ENCODE measurements at regions not wholly inside any gene's neighbourhood (a gene's known extent, or its start where the extent isn't known, plus 50 kb on each side); places are given as distances from the start of the nearest gene placed in this dataset.

GRCh38 chr1:201670517-201670916 is 131.6 kb downstream of the NAV1 start:
- POLR2A ChIA-PET (ENCODE audit: low non-redundant PET), result no interaction called here
- H3K36me3 ChIP-seq (ENCODE audit: insufficient read depth, low read length, poor library complexity, severe bottlenecking), result no peaks in the 10 kb centered on the region
- TF ChIP-seq EZH2 (IDR thresholded peaks at IDR 0.05; ENCODE audit: borderline replicate concordance, low read depth, low read length, poor library complexity, severe bottlenecking) (no peak), CTCF (conservative IDR thresholded peaks at IDR 0.05; ENCODE audit: low read depth, low read length) (no peak)
- H3K9me3 ChIP-seq (ENCODE audit: low read depth, low read length, poor library complexity, severe bottlenecking), result no peaks in the 10 kb centered on the region
- CTCF ChIA-PET, result no interaction called here
- H3K27ac ChIP-seq (ENCODE audit: low read depth, low read length, poor library complexity, severe bottlenecking), result no peak overlapping the region
- intact Hi-C loops (cut with micrococcal nuclease; ENCODE audit: unreplicated experiment), result no loop called here
- no peaks in the 10 kb centered on the region for H3K4me1 ChIP-seq (ENCODE audit: insufficient read depth, low read length, poor library complexity, severe bottlenecking)
- BruUV-seq (replicated peaks), result no TSS peak
- DNase-seq (ENCODE audit: low spot score), result no peak
- no peak overlapping the region for H3K4me3 ChIP-seq (ENCODE audit: low read depth, low read length, poor library complexity, severe bottlenecking)
- H3K27me3 ChIP-seq (replicated peaks; ENCODE audit: insufficient read depth, low read depth, low read length, poor library complexity), result no peaks in the 10 kb centered on the region

GRCh38 chr1:201672685-201673084 is 133.8 kb downstream of the NAV1 start:
- CTCF ChIA-PET, result no interaction called here
- H3K27me3 ChIP-seq (replicated peaks; ENCODE audit: insufficient read depth, low read depth, low read length, poor library complexity), result no peaks in the 10 kb centered on the region
- DNase-seq (ENCODE audit: low spot score), result no peak
- no peaks in the 10 kb centered on the region for H3K9me3 ChIP-seq (ENCODE audit: low read depth, low read length, poor library complexity, severe bottlenecking)
- no TSS peak for BruUV-seq (replicated peaks)
- H3K4me3 ChIP-seq (ENCODE audit: low read depth, low read length, poor library complexity, severe bottlenecking), result no peak overlapping the region
- POLR2A ChIA-PET (ENCODE audit: low non-redundant PET), result no interaction called here
- peaks cover 14% of the 10 kb centered on the region for H3K4me1 ChIP-seq (ENCODE audit: insufficient read depth, low read length, poor library complexity, severe bottlenecking)
- intact Hi-C loops (cut with micrococcal nuclease; ENCODE audit: unreplicated experiment), result no loop called here
- no peak for TF ChIP-seq EZH2 (IDR thresholded peaks at IDR 0.05; ENCODE audit: borderline replicate concordance, low read depth, low read length, poor library complexity, severe bottlenecking)
- TF ChIP-seq CTCF (conservative IDR thresholded peaks at IDR 0.05; ENCODE audit: low read depth, low read length), result no peak
- H3K36me3 ChIP-seq (ENCODE audit: insufficient read depth, low read length, poor library complexity, severe bottlenecking), result no peaks in the 10 kb centered on the region
- H3K27ac ChIP-seq (ENCODE audit: low read depth, low read length, poor library complexity, severe bottlenecking), result no peak overlapping the region

GRCh38 chr1:201673093-201673492 is 134.2 kb downstream of the NAV1 start:
- no TSS peak for BruUV-seq (replicated peaks)
- no peak overlapping the region for H3K4me3 ChIP-seq (ENCODE audit: low read depth, low read length, poor library complexity, severe bottlenecking)

More at GRCh38 chr1:201673093-201673492, 134.2 kb downstream of the NAV1 start:
- DNase-seq (ENCODE audit: low spot score), result no peak
- Histone ChIP-seq H3K9me3 (ENCODE audit: low read depth, low read length, poor library complexity, severe bottlenecking) (no peaks in the 10 kb centered on the region), H3K27me3 (replicated peaks; ENCODE audit: insufficient read depth, low read depth, low read length, poor library complexity) (no peaks in the 10 kb centered on the region), H3K4me1 (ENCODE audit: insufficient read depth, low read length, poor library complexity, severe bottlenecking) (peaks cover 14% of the 10 kb centered on the region), H3K27ac (ENCODE audit: low read depth, low read length, poor library complexity, severe bottlenecking) (no peak overlapping the region), H3K36me3 (ENCODE audit: insufficient read depth, low read length, poor library complexity, severe bottlenecking) (no peaks in the 10 kb centered on the region)
- TF ChIP-seq EZH2 (IDR thresholded peaks at IDR 0.05; ENCODE audit: borderline replicate concordance, low read depth, low read length, poor library complexity, severe bottlenecking), result no peak
- TF ChIP-seq CTCF (conservative IDR thresholded peaks at IDR 0.05; ENCODE audit: low read depth, low read length), result no peak
- intact Hi-C loops (cut with micrococcal nuclease; ENCODE audit: unreplicated experiment), result no loop called here
- CTCF ChIA-PET, result no interaction called here
- POLR2A ChIA-PET (ENCODE audit: low non-redundant PET), result no interaction called here
